NCI-H510A treated with DMSO at 0.1 percent for 48 hours (cell line): ENCODE measurements at regions not wholly inside any gene's neighbourhood (a gene's known extent, or its start where the extent isn't known, plus 50 kb on each side); places are given as distances from the start of the nearest gene placed in this dataset.

Source experiments
- DNase-seq: peaks from one replicate; lab custom pipeline; 2025; lab: John Stamatoyannopoulos, UW

- DNase-seq = no peak
These were observed 54.2 kb upstream of the MYCBP2 start for GRCh38 chr13:77381059-77381458.

DNA sequence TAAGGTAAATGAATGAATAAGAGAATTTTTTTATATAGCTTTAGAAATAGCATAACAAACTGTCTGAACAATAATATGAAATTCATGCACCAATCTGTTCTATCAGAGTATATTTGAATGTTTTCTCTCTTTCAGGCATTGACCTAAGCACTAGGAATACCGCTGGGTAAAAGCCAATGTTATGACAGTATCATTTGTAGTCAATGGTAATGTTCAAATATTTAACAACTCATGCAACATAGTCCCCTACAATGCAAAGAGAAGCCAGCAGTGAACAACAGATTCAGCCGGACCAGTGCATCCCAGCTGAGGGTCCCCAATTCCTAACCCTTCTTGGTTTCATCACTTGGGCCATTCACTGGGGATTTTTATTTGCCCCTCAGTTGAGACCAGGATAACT lies 52.6 kb upstream of the MYCBP2 start:
- DNase-seq = no peak

- DNase-seq = no peak
These were observed 51.8 kb upstream of the MYCBP2 start for GRCh38 chr13:77378662-77379061.

DNA sequence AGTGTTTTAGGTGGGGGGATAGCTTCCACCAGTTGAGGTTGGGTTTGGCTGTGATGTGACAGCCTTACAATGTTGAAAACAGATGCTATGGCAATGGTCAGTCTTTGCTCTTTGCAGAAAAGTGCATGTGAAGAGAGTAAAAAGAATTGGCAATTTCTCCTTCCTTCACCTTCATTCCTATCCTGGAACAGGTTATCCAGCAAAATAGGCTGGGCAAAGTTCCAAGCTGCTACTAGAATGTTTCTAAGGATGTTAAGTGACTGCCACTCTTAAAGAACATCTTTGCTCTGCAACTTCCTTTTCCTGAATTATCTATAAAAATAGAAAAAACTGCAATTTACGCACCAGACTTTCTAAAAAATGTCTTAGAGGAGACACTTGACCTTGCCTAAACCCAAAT lies 50.1 kb upstream of the MYCBP2 start:
- no peak for DNase-seq
